Astrocyte of the cerebellum (primary cell): ENCODE measurements at regions not wholly inside any gene's neighbourhood (a gene's known extent, or its start where the extent isn't known, plus 50 kb on each side); places are given as distances from the start of the nearest gene placed in this dataset.
"Not testable (repeated sequence)": the region's sequence is repeated elsewhere in the genome, so short reads cannot be mapped to it uniquely, and the experiment has no call there.

Experiments
- DNase-seq: peaks from one replicate; pipeline ENCODE4 v3.0.0-alpha.2; 2011; ENCODE audit warnings: low read depth
- H3K4me3 ChIP-seq: 2 replicates; pipeline ENCODE4 v1.5.1; 2011; ENCODE audit warnings: mild to moderate bottlenecking, low read depth, low read length, moderate library complexity
- CTCF ChIP-seq: IDR thresholded peaks from 2 replicates; pipeline ENCODE4 v1.5.1; 2012; ENCODE audit warnings: low read length, low read depth, moderate library complexity, mild to moderate bottlenecking; ENCODE audit errors: missing control alignments
- in situ Hi-C: cut with HindIII; loops from 2 replicates; pipeline ENCODE4 v1.10.0; 2017; ENCODE audit warnings: low sequenced_read_pairs

DNA sequence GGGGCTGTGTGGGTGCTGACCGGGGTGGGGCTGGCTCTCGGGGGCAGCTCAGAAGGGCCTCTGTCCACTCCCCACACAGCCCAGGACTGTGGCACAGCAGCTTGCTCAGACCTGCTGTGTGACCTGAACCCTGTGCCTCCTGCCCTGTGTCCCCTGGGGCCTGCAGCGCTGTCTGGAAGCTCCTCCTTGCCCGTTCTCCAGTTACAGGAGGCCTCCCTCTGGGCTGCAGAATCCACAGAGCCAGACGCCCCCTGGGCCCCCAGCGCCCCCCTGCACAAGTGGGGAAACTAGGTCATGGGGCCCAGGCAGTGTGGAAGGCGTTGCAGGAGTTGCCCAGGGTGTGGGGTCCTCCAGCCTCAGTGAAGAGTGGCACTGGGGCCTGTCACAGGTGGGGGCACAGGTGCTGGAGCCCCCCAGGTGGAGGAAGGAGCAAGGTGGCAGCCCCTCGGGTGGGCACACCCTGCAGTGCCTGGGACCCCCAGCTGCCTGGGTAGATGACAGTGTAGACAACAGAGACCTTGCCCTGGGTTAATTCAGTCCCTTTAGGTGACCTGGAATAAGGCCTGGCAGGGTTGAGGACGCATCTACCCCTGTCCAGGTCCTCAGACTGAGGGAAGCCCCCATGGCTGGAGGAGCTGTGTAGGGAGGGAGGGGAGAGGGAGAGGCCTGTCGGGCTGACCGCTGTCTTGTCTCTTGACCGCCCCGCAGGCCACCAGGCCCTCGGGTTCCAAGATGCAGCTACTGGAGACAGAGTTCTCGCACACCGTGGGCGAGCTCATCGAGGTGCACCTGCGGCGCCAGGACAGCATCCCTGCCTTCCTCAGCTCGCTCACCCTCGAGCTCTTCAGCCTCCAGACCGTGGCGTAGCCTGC lies 120.2 kb downstream of the IGLL1 start:
- DNase-seq, in situ Hi-C loops: not testable (repeated sequence)

GRCh38 chr22:23458663-23459541 lies 121.2 kb downstream of the IGLL1 start:
- TF ChIP-seq CTCF, result no peak
- DNase-seq, result no peak
- H3K4me3 ChIP-seq, result no peak overlapping the region
- in situ Hi-C loops, result no loop called here

More for the DNA sequence above, 120.2 kb downstream of the IGLL1 start:
- not testable (repeated sequence) for H3K4me3 ChIP-seq

- no peak for TF ChIP-seq CTCF
- H3K4me3 ChIP-seq, result no peak overlapping the region
- no peak for DNase-seq
- in situ Hi-C loops, result no loop called here
These were observed 122.6 kb downstream of the IGLL1 start for GRCh38 chr22:23457380-23457985.

DNA sequence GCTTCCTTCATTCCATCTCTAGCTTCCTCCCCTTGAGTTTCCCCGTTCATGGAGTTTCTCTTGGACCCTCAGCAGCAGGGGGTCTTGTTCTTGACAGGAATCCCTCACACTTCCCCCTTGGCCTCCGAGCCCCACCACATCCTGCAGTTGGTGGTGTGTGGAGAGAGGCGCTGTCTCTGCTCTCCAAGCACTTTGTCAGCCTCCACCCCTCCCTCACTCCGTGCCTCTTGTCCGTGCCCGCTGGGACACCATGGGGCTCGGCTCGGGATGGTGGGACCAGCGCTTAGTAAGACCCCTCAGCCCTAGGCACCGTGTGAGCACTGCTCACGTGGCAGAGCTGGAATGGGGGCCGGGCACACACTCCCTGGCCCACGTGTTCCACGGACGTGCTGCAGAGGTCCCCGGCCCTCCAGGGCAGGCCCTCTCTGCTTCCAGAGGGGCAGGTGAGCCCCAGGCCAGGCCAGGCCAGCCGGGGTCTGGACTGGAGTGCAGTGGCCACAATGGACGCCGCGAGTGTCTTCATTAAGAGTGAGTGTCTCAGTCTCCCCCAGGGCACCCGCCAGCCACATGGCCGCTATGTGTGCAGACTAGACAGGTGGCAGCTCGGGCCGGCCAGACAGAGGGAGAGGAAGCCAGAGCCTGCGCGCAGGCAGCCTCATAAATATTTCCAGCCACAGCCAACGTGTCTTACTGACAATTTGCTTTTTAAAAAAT lies 123.3 kb downstream of the IGLL1 start:
- in situ Hi-C loops, DNase-seq, H3K4me3 ChIP-seq: not testable (repeated sequence)

DNA sequence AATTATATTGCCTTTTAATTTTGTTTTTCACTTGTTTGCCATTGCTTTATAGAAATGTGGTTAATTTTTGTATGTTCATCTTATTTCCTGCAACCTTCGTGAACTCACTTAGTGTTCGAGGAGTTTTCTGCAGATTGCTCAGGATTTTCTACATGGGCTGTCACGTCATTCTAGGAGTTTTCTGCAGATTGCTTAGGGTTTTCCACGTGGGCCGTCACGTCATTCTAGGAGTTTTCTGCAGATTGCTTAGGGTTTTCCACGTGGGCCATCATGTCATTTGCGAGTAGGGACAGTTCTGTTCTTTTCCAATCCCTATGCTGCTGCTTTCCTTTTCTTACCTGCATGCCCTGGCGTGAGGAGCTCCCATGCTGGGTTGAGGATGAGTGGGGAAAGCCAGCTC lies 125.7 kb downstream of the IGLL1 start:
- DNase-seq, in situ Hi-C loops, H3K4me3 ChIP-seq: not testable (repeated sequence)

- H3K4me3 ChIP-seq, result no peak overlapping the region
- TF ChIP-seq CTCF, result no peak
- no peak for DNase-seq
- in situ Hi-C loops, result no loop called here
These were observed 126.8 kb downstream of the IGLL1 start for GRCh38 chr22:23453277-23453676.

GRCh38 chr22:23452231-23453010 lies 127.7 kb downstream of the IGLL1 start:
- in situ Hi-C loops, result no loop called here

GRCh38 chr22:23451452-23452230 lies 128.4 kb downstream of the IGLL1 start:
- in situ Hi-C loops, H3K4me3 ChIP-seq, DNase-seq: not testable (repeated sequence)

More at GRCh38 chr22:23452231-23453010, 127.7 kb downstream of the IGLL1 start:
- no peak for TF ChIP-seq CTCF
- no peak overlapping the region for H3K4me3 ChIP-seq
- no peak for DNase-seq

- H3K4me3 ChIP-seq, in situ Hi-C loops, DNase-seq: not testable (repeated sequence)
These were observed 129.3 kb downstream of the IGLL1 start for GRCh38 chr22:23450821-23451220.
